ENCODE measurements at regions not wholly inside any gene's neighbourhood (a gene's known extent, or its start where the extent isn't known, plus 50 kb on each side); places are given as distances from the start of the nearest gene placed in this dataset.

DNA sequence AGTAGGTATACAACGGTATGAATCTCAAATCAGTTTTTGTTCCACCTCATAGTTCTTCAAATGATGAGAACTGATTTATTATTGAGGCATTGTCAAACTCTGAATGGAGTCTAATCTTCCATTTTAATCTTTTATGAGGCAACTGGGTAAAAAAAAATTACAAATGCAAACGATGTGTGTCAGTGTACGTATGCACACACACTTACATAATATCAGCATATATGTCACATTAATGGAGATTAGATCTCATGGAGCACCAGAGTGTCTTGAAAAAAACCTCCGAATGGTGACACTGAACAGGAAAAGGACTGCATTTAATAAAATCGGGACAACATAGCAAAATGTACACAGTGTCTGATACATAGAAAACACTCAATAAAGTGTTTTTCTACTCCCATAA, 842.7 kb downstream of the EFNB2 start:
- TF ChIP-seq EZH2phosphoT487 (IDR thresholded peaks at IDR 0.05; ENCODE audit: borderline replicate concordance, low read depth, low read length): no peak
- TF ChIP-seq, protein P1, sequence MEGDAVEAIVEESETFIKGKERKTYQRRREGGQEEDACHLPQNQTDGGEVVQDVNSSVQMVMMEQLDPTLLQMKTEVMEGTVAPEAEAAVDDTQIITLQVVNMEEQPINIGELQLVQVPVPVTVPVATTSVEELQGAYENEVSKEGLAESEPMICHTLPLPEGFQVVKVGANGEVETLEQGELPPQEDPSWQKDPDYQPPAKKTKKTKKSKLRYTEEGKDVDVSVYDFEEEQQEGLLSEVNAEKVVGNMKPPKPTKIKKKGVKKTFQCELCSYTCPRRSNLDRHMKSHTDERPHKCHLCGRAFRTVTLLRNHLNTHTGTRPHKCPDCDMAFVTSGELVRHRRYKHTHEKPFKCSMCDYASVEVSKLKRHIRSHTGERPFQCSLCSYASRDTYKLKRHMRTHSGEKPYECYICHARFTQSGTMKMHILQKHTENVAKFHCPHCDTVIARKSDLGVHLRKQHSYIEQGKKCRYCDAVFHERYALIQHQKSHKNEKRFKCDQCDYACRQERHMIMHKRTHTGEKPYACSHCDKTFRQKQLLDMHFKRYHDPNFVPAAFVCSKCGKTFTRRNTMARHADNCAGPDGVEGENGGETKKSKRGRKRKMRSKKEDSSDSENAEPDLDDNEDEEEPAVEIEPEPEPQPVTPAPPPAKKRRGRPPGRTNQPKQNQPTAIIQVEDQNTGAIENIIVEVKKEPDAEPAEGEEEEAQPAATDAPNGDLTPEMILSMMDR (conservative IDR thresholded peaks at IDR 0.05; ENCODE audit: low read length): no peak

Measured in OCI-LY7 (cell line).